Naive B cell (primary cell): ENCODE measurements at regions not wholly inside any gene's neighbourhood (a gene's known extent, or its start where the extent isn't known, plus 50 kb on each side); places are given as distances from the start of the nearest gene placed in this dataset.
"Not testable (repeated sequence)": the region's sequence is repeated elsewhere in the genome, so short reads cannot be mapped to it uniquely, and the experiment has no call there.

Source experiments
- ATAC-seq, 2 donors: fragments of 150-1000 bp; cut with Tn5 transposase; 2 replicates each; pipeline ENCODE4 v1.10.0; 2021; ENCODE audit warnings: low read depth in 2 of 2, mild to moderate bottlenecking in 2 of 2, moderate library complexity in 2 of 2
- DNase-seq: peaks from one replicate; pipeline ENCODE4 v3.0.0; 2022
- H3K27ac Mint-ChIP-seq, 6 donors: one replicate each; pipeline ENCODE4 v1.8.0; 2020 to 2022; ENCODE audit warnings: mild to moderate bottlenecking in 6 of 6, mixed read lengths in 6 of 6, moderate library complexity in 5 of 6, inconsistent platforms in 2 of 6
- H3K27me3 Mint-ChIP-seq, 3 donors: one replicate each; pipeline ENCODE4 v1.8.0; 2021 to 2022; ENCODE audit warnings: mixed read lengths in 3 of 3, mild to moderate bottlenecking in 1 of 3
- H3K36me3 Mint-ChIP-seq, 2 donors: one replicate each; pipeline ENCODE4 v1.8.0; 2020 to 2022; ENCODE audit warnings: mixed read lengths in 2 of 2, inconsistent platforms in 1 of 2, mild to moderate bottlenecking in 1 of 2
- H3K4me1 Mint-ChIP-seq, 3 donors: one replicate each; pipeline ENCODE4 v1.8.0; 2020 to 2022; ENCODE audit warnings: mixed read lengths in 3 of 3, inconsistent platforms in 1 of 3, mild to moderate bottlenecking in 1 of 3, moderate library complexity in 1 of 3
- H3K4me3 Mint-ChIP-seq, 8 donors: one replicate each; pipeline ENCODE4 v1.8.0; 2020 to 2022; ENCODE audit warnings: mild to moderate bottlenecking in 8 of 8, mixed read lengths in 8 of 8, moderate library complexity in 8 of 8, inconsistent platforms in 2 of 8
- H3K9me3 Mint-ChIP-seq, 7 donors: one replicate each; pipeline ENCODE4 v1.8.0; 2020 to 2022; ENCODE audit warnings: mixed read lengths in 7 of 7, mild to moderate bottlenecking in 5 of 7, inconsistent platforms in 2 of 7, moderate library complexity in 1 of 7

- DNase-seq (no peak), ATAC-seq (no peak)
- no peak overlapping the region for H3K4me3 Mint-ChIP-seq
- H3K9me3 Mint-ChIP-seq = no peaks in the 10 kb centered on the region
- H3K4me1 Mint-ChIP-seq = peaks cover 0 to 2% (median 0%) of the 10 kb centered on the region in 3 donors
- no peak overlapping the region for H3K27ac Mint-ChIP-seq
- H3K27me3 Mint-ChIP-seq = peaks cover 13 to 55% (median 20%) of the 10 kb centered on the region in 3 donors
- no peaks in the 10 kb centered on the region for H3K36me3 Mint-ChIP-seq
Measured at GRCh38 chr1:157371826-157372225, 180.5 kb downstream of the FCRL5 start.

- DNase-seq = no peak
- Mint-ChIP-seq H3K4me1 (no peaks in the 10 kb centered on the region), H3K4me3 (no peak overlapping the region), H3K9me3 (no peaks in the 10 kb centered on the region), H3K27me3 (peaks cover 13 to 49% (median 14%) of the 10 kb centered on the region in 3 donors), H3K27ac (no peak overlapping the region), H3K36me3 (no peaks in the 10 kb centered on the region)
- ATAC-seq = no peak
Measured at GRCh38 chr1:157371221-157371620, 181.1 kb downstream of the FCRL5 start.

- no peaks in the 10 kb centered on the region for H3K9me3 Mint-ChIP-seq
- H3K4me3 Mint-ChIP-seq = no peak overlapping the region
- peaks cover 9 to 44% (median 12%) of the 10 kb centered on the region in 3 donors for H3K27me3 Mint-ChIP-seq
- H3K36me3 Mint-ChIP-seq = no peaks in the 10 kb centered on the region
- DNase-seq = no peak
- H3K4me1 Mint-ChIP-seq = no peaks in the 10 kb centered on the region
- no peak for ATAC-seq
- H3K27ac Mint-ChIP-seq = no peak overlapping the region
Measured at GRCh38 chr1:157370698-157371097, 181.6 kb downstream of the FCRL5 start.

- DNase-seq (peak; percentile 37), ATAC-seq (peak; percentile 47 to 73)
- no peaks in the 10 kb centered on the region for H3K9me3 Mint-ChIP-seq
- H3K4me1 Mint-ChIP-seq = no peaks in the 10 kb centered on the region
- H3K36me3 Mint-ChIP-seq = no peaks in the 10 kb centered on the region
- peak overlapping the region in 1 of 8 donors; percentile 74 for H3K4me3 Mint-ChIP-seq
- H3K27me3 Mint-ChIP-seq = peaks cover 8 to 36% (median 8%) of the 10 kb centered on the region in 3 donors
- H3K27ac Mint-ChIP-seq = no peak overlapping the region
Measured at GRCh38 chr1:157369808-157370521, 182.3 kb downstream of the FCRL5 start.

GRCh38 chr1:157368941-157369340 is 183.4 kb downstream of the FCRL5 start:
- not testable (repeated sequence) for H3K4me3 Mint-ChIP-seq, H3K9me3 Mint-ChIP-seq, H3K4me1 Mint-ChIP-seq, H3K27ac Mint-ChIP-seq, H3K36me3 Mint-ChIP-seq, DNase-seq, ATAC-seq
- peaks cover 8 to 30% (median 8%) of the 10 kb centered on the region in 3 donors for H3K27me3 Mint-ChIP-seq

- Mint-ChIP-seq H3K36me3 (no peaks in the 10 kb centered on the region), H3K9me3 (no peaks in the 10 kb centered on the region), H3K27me3 (peaks cover 8 to 35% (median 8%) of the 10 kb centered on the region in 3 donors), H3K4me3 (no peak overlapping the region), H3K4me1 (no peaks in the 10 kb centered on the region), H3K27ac (no peak overlapping the region)
- DNase-seq (no peak), ATAC-seq (no peak)
Measured at GRCh38 chr1:157368363-157368762, 184.0 kb downstream of the FCRL5 start.

- Mint-ChIP-seq H3K36me3 (no peaks in the 10 kb centered on the region), H3K4me3 (no peak overlapping the region), H3K27me3 (peaks cover 8 to 38% (median 8%) of the 10 kb centered on the region in 3 donors), H3K27ac (peak overlapping the region in 2 of 6 donors; percentile 46 to 52), H3K4me1 (no peaks in the 10 kb centered on the region), H3K9me3 (no peaks in the 10 kb centered on the region)
- no peak for ATAC-seq
- no peak for DNase-seq
Measured at GRCh38 chr1:157367870-157368269, 184.4 kb downstream of the FCRL5 start.

- H3K4me1 Mint-ChIP-seq = no peaks in the 10 kb centered on the region
- H3K9me3 Mint-ChIP-seq = no peaks in the 10 kb centered on the region
- H3K36me3 Mint-ChIP-seq = no peaks in the 10 kb centered on the region
- no peak for ATAC-seq
- no peak for DNase-seq
- peak overlapping the region in 1 of 6 donors; percentile 52 for H3K27ac Mint-ChIP-seq
- peaks cover 8 to 34% (median 8%) of the 10 kb centered on the region in 3 donors for H3K27me3 Mint-ChIP-seq
- H3K4me3 Mint-ChIP-seq = no peak overlapping the region
Measured at GRCh38 chr1:157367091-157367739, 185.1 kb downstream of the FCRL5 start.

- H3K27ac Mint-ChIP-seq = no peak overlapping the region
- H3K27me3 Mint-ChIP-seq = peaks cover under 1 to 32% (median 18%) of the 10 kb centered on the region in 3 donors
- no peaks in the 10 kb centered on the region for H3K4me1 Mint-ChIP-seq
Measured at GRCh38 chr1:157364612-157365011, 187.7 kb downstream of the FCRL5 start.

GRCh38 chr1:157363660-157364140 is 188.6 kb downstream of the FCRL5 start:
- H3K27me3 Mint-ChIP-seq = peaks cover 0 to 29% (median 23%) of the 10 kb centered on the region in 3 donors

More at GRCh38 chr1:157364612-157365011, 187.7 kb downstream of the FCRL5 start:
- no peak overlapping the region for H3K4me3 Mint-ChIP-seq
- DNase-seq (no peak), ATAC-seq (no peak)
- H3K9me3 Mint-ChIP-seq = no peaks in the 10 kb centered on the region
- no peaks in the 10 kb centered on the region for H3K36me3 Mint-ChIP-seq

GRCh38 chr1:157360023-157360390 is 192.3 kb downstream of the FCRL5 start:
- DNase-seq (no peak), ATAC-seq (no peak)
- Mint-ChIP-seq H3K27me3 (peaks cover 0 to 23% (median 23%) of the 10 kb centered on the region in 3 donors), H3K4me3 (no peak overlapping the region), H3K4me1 (no peaks in the 10 kb centered on the region), H3K27ac (no peak overlapping the region), H3K9me3 (no peaks in the 10 kb centered on the region), H3K36me3 (no peaks in the 10 kb centered on the region)

More at GRCh38 chr1:157363660-157364140, 188.6 kb downstream of the FCRL5 start:
- ATAC-seq (peak in 1 of 2 donors; percentile 53), DNase-seq (no peak)
- H3K27ac Mint-ChIP-seq = no peak overlapping the region
- H3K4me3 Mint-ChIP-seq = no peak overlapping the region
- no peaks in the 10 kb centered on the region for H3K9me3 Mint-ChIP-seq
- H3K36me3 Mint-ChIP-seq = no peaks in the 10 kb centered on the region
- H3K4me1 Mint-ChIP-seq = no peaks in the 10 kb centered on the region

GRCh38 chr1:157359314-157360022 is 192.8 kb downstream of the FCRL5 start:
- no peaks in the 10 kb centered on the region for H3K4me1 Mint-ChIP-seq

GRCh38 chr1:157357111-157357510 is 195.2 kb downstream of the FCRL5 start:
- no peak for ATAC-seq
- Mint-ChIP-seq H3K9me3 (no peaks in the 10 kb centered on the region), H3K4me1 (no peaks in the 10 kb centered on the region), H3K27me3 (peaks cover 10 to 35% (median 30%) of the 10 kb centered on the region in 3 donors), H3K36me3 (no peaks in the 10 kb centered on the region), H3K27ac (peak overlapping the region in 1 of 6 donors; percentile 45), H3K4me3 (no peak overlapping the region)
- no peak for DNase-seq

More at GRCh38 chr1:157359314-157360022, 192.8 kb downstream of the FCRL5 start:
- peaks cover 0 to 26% (median 23%) of the 10 kb centered on the region in 3 donors for H3K27me3 Mint-ChIP-seq
- no peaks in the 10 kb centered on the region for H3K36me3 Mint-ChIP-seq
- H3K27ac Mint-ChIP-seq = no peak overlapping the region
- no peak overlapping the region for H3K4me3 Mint-ChIP-seq
- H3K9me3 Mint-ChIP-seq = no peaks in the 10 kb centered on the region
- no peak for DNase-seq
- no peak for ATAC-seq
